AG09319 (cell line): ENCODE measurements at regions not wholly inside any gene's neighbourhood (a gene's known extent, or its start where the extent isn't known, plus 50 kb on each side); places are given as distances from the start of the nearest gene placed in this dataset.
A peak's percentile ranks its signal among the peaks of the same experiment; 100 is the strongest.

Source experiments
- DNase-seq: peaks from one replicate; pipeline ENCODE4 v3.0.0-alpha.2; 2010; ENCODE audit warnings: low read depth; ENCODE audit errors: extremely low read depth
- TF ChIP-seq, protein P1 (sequence below): IDR thresholded peaks from 2 replicates; pipeline ENCODE4 v1.5.1; 2011; ENCODE audit warnings: low read depth, mild to moderate bottlenecking, inconsistent platforms, low read length, moderate library complexity

GRCh38 chr1:56411484-56412180, 167.7 kb downstream of the PLPP3 start:
- peak; percentile 40 for DNase-seq
- TF ChIP-seq, protein P1, sequence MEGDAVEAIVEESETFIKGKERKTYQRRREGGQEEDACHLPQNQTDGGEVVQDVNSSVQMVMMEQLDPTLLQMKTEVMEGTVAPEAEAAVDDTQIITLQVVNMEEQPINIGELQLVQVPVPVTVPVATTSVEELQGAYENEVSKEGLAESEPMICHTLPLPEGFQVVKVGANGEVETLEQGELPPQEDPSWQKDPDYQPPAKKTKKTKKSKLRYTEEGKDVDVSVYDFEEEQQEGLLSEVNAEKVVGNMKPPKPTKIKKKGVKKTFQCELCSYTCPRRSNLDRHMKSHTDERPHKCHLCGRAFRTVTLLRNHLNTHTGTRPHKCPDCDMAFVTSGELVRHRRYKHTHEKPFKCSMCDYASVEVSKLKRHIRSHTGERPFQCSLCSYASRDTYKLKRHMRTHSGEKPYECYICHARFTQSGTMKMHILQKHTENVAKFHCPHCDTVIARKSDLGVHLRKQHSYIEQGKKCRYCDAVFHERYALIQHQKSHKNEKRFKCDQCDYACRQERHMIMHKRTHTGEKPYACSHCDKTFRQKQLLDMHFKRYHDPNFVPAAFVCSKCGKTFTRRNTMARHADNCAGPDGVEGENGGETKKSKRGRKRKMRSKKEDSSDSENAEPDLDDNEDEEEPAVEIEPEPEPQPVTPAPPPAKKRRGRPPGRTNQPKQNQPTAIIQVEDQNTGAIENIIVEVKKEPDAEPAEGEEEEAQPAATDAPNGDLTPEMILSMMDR = peak; percentile 47

DNA sequence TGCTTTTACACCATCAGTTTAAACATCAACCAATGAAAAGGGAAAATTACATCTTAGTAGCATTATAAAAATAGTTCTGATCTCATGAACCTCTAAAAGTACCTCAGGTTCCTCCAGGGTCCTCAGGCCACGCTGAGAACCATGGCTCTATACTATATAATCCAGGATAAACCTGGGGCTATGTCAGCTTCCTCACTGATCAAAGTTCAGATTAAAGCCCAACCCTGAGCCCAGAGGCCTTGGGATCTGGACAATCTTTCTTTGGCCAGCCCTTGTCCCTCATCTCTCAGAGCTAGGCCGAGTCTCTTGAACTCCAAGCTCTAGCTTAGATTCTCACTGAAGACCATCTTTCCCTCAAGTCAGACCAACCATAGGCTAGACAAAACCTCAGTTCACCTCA, 168.3 kb downstream of the PLPP3 start:
- no peak for DNase-seq
- TF ChIP-seq, protein P1 = no peak

GRCh38 chr1:56410405-56410804, 169.0 kb downstream of the PLPP3 start:
- no peak for DNase-seq
- TF ChIP-seq, protein P1 = no peak

GRCh38 chr1:56409112-56409691, 170.2 kb downstream of the PLPP3 start:
- TF ChIP-seq, protein P1 = no peak
- no peak for DNase-seq

DNA sequence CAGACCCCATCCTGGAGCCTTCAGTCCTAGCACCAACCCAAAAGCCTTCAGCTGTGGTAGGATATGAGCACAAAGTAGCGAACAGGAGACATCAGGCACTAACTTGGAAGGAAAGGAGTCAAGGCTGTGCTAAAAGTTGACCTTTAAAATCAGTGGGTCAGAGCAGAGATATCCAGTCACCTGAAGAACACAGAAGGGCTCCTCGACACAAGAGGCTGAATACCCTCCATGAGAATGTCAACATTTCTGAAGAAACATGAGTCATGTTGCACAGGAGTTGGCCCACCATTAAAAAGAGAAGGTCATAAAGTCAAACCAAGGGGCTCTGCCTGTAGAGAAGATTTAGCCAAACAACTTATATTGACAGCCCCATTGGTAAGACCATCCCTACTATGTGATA, 172.5 kb downstream of the PLPP3 start:
- TF ChIP-seq, protein P1 = no peak
- DNase-seq = no peak

GRCh38 chr1:56404561-56405030, 174.8 kb downstream of the PLPP3 start:
- DNase-seq = no peak
- TF ChIP-seq, protein P1 = no peak

GRCh38 chr1:56404066-56404465, 175.3 kb downstream of the PLPP3 start:
- TF ChIP-seq, protein P1 = no peak
- no peak for DNase-seq
